Heart right ventricle (tissue), 16 donors: ENCODE measurements at regions not wholly inside any gene's neighbourhood (a gene's known extent, or its start where the extent isn't known, plus 50 kb on each side); places are given as distances from the start of the nearest gene placed in this dataset.

Experiments
- ATAC-seq, 8 donors: fragments of 200-7000 bp; cut with Tn5 transposase; one replicate each; pipeline ENCODE4 v1.9.1; 2020; ENCODE audit warnings: mild to moderate bottlenecking in 8 of 8, moderate library complexity in 8 of 8, moderate number of reproducible peaks in 1 of 8
- DNase-seq, 2 donors: peaks; one replicate each; pipeline ENCODE4 v3.0.0-alpha.2; 2020
- H3K27ac ChIP-seq, 10 donors: fragments of 200-600 bp; sonication (generic) in 2 of 10; one replicate each; pipeline versions ENCODE4 v1.5.0 to v1.8.0; 2020 to 2022; ENCODE audit warnings: mild to moderate bottlenecking in 3 of 10
- H3K27me3 ChIP-seq, 7 donors: fragments of 200-600 bp; one replicate each; pipeline ENCODE4 v1.8.0; 2021 to 2022; ENCODE audit warnings: mild to moderate bottlenecking in 2 of 7
- H3K36me3 ChIP-seq, 9 donors: fragments of 200-600 bp; sonication (generic) in 1 of 9; one replicate each; pipeline versions ENCODE4 v1.5.0 to v1.8.0; 2020 to 2022; ENCODE audit warnings: mild to moderate bottlenecking in 2 of 9
- H3K4me1 ChIP-seq, 9 donors: fragments of 200-600 bp; sonication (generic) in 1 of 9; one replicate each; pipeline versions ENCODE4 v1.5.0 to v1.8.0; 2020 to 2022; ENCODE audit warnings: mild to moderate bottlenecking in 4 of 9
- H3K4me3 ChIP-seq, 10 donors: fragments of 200-600 bp; sonication (generic) in 2 of 10; one replicate each; pipeline versions ENCODE4 v1.5.0 to v1.8.0; 2020 to 2022; ENCODE audit warnings: mild to moderate bottlenecking in 7 of 10, moderate library complexity in 2 of 10
- H3K9me3 ChIP-seq, 11 donors: fragments of 200-600 bp in 10 of 11; sonication (generic) in 2 of 11; one replicate each; pipeline versions ENCODE4 v1.5.0 to v1.8.0; 2013 to 2022; ENCODE audit warnings: mild to moderate bottlenecking in 2 of 11, control low read depth in 1 of 11, moderate library complexity in 1 of 11
- CTCF ChIP-seq, 9 donors: fragments of 200-600 bp; sonication (generic) in 2 of 9; IDR thresholded peaks; one replicate each; pipeline versions ENCODE4 v1.5.0 to v1.8.0; 2021 to 2022; ENCODE audit warnings: antibody characterized with exemption in 9 of 9, mild to moderate bottlenecking in 5 of 9, moderate library complexity in 1 of 9
- WGBS, 2 donors: extraction: QIAGEN DNeasy Blood & Tissue Kit; methylation state at CpG; one replicate each; pipeline ENCODE4 v1.1.7; 2013; ENCODE audit warnings: inconsistent platforms in 1 of 2; 5-methylcytosine and 5-hydroxymethylcytosine counted together
- intact Hi-C, 10 donors: fragments of 100-400 bp; cut with DNase I; formaldehyde crosslinking; loops; one replicate each; pipeline versions ENCODE4 v1.11.1 to v1.14.2; 2022
- donor health status: Arrhythmogenic right ventricular cardiomyopathy.
- donor health status: ischemic (EF 13 %, LVEDD 7.1; RV severe dilation, severe dysfunction).
- donor health status: healthy with polysubstance abuse.
- donor health status: DM: no; HTN: yes; CAD: no.
- donor health status: DM: no; HTN: no; CAD: no.
- donor health status: ischemic (EF 25% LVEDD 6.9; RV normal size, moderate dysfunction).
- donor health status: ischemic (EF 25% LVEDD 5.7; RV mildly dilated, moderate dysfunction).
- donor health status: healthy.
- donor health status: DM: yes; HTN: yes; CAD: no.
- donor health status: Ischemic cardiomyopathy.
- donor health status: ischemic (EF 35%, LVEDD 5.7; RV mildly dilated, moderate dysfunction).
- donor health status: nonischemic (EF 11% LVEDD 7.7; RV severe dilation, severe dysfunction).
- donor health status: DM: yes; HTN: yes; CAD: no.
- donor health status: PGD.
- donor health status: ischemic (EF 29% LVEDD 5.4; RV normal size, mild dysfunction).
- donor health status: nonischemic (EF 23%, LVEDD 6.1; RV moderate dilation, normal function).

GRCh38 chr7:115350764-115351163 lies 428.9 kb downstream of the MDFIC start:
- WGBS, 2 donors: 92 to 97% methylated on average over 1 of the region's 1 CpG
- H3K4me1 ChIP-seq: no peaks in the 10 kb centered on the region
- no peak for TF ChIP-seq CTCF (IDR thresholded peaks at IDR 0.05)
- no peak overlapping the region for H3K27ac ChIP-seq
- ATAC-seq (no peak), DNase-seq (no peak)
- no peaks in the 10 kb centered on the region for H3K9me3 ChIP-seq
- intact Hi-C loops: no loop called here
- no peak overlapping the region for H3K4me3 ChIP-seq
- no peaks in the 10 kb centered on the region for H3K27me3 ChIP-seq
- no peaks in the 10 kb centered on the region for H3K36me3 ChIP-seq

- no peak for TF ChIP-seq CTCF (IDR thresholded peaks at IDR 0.05)
- intact Hi-C loops: no loop called here
- no peaks in the 10 kb centered on the region for H3K9me3 ChIP-seq
- H3K27me3 ChIP-seq: no peaks in the 10 kb centered on the region
- no peak for DNase-seq
- no peaks in the 10 kb centered on the region for H3K36me3 ChIP-seq
- H3K4me1 ChIP-seq: no peaks in the 10 kb centered on the region
- no peak overlapping the region for H3K4me3 ChIP-seq
- WGBS, 2 donors: 94% methylated on average over 1 of the region's 1 CpG
- no peak overlapping the region for H3K27ac ChIP-seq
- no peak for ATAC-seq
These were observed 427.7 kb downstream of the MDFIC start for GRCh38 chr7:115349635-115350034.

GRCh38 chr7:115346685-115347084 lies 424.8 kb downstream of the MDFIC start:
- Histone ChIP-seq H3K4me1 (no peaks in the 10 kb centered on the region), H3K9me3 (no peaks in the 10 kb centered on the region), H3K27ac (no peak overlapping the region), H3K27me3 (no peaks in the 10 kb centered on the region), H3K4me3 (no peak overlapping the region), H3K36me3 (no peaks in the 10 kb centered on the region)
- no peak for TF ChIP-seq CTCF (IDR thresholded peaks at IDR 0.05)
- WGBS, 2 donors: 43 to 57% methylated on average over 1 of the region's 1 CpG
- DNase-seq (no peak), ATAC-seq (no peak)
- intact Hi-C loops: no loop called here

- Histone ChIP-seq H3K4me3 (no peak overlapping the region), H3K36me3 (no peaks in the 10 kb centered on the region), H3K27ac (no peak overlapping the region), H3K4me1 (no peaks in the 10 kb centered on the region), H3K27me3 (no peaks in the 10 kb centered on the region), H3K9me3 (no peaks in the 10 kb centered on the region)
- ATAC-seq: no peak
- 83 to 88% methylated on average over 4 of the region's 4 CpGs for WGBS, 2 donors
- peak in 2 of 9 donors; percentile 25 to 27 for TF ChIP-seq CTCF (IDR thresholded peaks at IDR 0.05)
- no peak for DNase-seq
- intact Hi-C loops: loop anchor here in 1 of 10 donors (5.0 kb wide), 1 partner anchor 41 kb away; no protein-coding TSS in a partner anchor
These were observed 418.9 kb downstream of the MDFIC start for GRCh38 chr7:115340828-115341227.

GRCh38 chr7:115338016-115338415 lies 416.1 kb downstream of the MDFIC start:
- no peaks in the 10 kb centered on the region for H3K4me1 ChIP-seq
- 95 to 97% methylated on average over 4 of the region's 4 CpGs for WGBS, 2 donors
- H3K27me3 ChIP-seq: no peaks in the 10 kb centered on the region
- ATAC-seq (no peak), DNase-seq (no peak)
- H3K36me3 ChIP-seq: no peaks in the 10 kb centered on the region
- TF ChIP-seq CTCF (IDR thresholded peaks at IDR 0.05): no peak
- no peak overlapping the region for H3K27ac ChIP-seq
- no peak overlapping the region for H3K4me3 ChIP-seq
- H3K9me3 ChIP-seq: no peaks in the 10 kb centered on the region
- intact Hi-C loops: no loop called here
